LHCN-M2 (cell line): ENCODE measurements at regions not wholly inside any gene's neighbourhood (a gene's known extent, or its start where the extent isn't known, plus 50 kb on each side); places are given as distances from the start of the nearest gene placed in this dataset.
A peak's percentile ranks its signal among the peaks of the same experiment; 100 is the strongest.

Source experiments
- DNase-seq: peaks from one replicate; pipeline ENCODE4 v3.0.0-alpha.2; 2012; ENCODE audit warnings: low read depth

DNA sequence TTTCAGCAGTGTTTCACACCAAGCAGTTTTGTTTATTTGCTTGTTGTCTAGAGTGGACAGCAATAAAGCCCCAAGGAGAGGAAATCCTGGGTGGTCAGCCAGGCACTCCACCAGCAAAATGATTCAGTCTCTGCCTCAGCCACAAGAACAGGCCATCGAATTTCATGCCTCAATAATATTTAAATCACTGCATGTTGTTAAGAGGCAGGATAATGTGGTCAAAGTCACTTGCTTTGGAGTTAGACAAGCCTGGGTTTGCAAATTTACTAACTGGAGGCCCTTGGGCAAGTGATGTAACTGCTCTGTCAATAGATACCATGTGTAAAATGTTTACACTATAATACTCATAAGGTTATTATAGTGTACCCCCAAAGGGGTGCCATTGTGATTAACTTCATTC lies 349.6 kb downstream of the LMO4 start:
- DNase-seq: no peak

DNA sequence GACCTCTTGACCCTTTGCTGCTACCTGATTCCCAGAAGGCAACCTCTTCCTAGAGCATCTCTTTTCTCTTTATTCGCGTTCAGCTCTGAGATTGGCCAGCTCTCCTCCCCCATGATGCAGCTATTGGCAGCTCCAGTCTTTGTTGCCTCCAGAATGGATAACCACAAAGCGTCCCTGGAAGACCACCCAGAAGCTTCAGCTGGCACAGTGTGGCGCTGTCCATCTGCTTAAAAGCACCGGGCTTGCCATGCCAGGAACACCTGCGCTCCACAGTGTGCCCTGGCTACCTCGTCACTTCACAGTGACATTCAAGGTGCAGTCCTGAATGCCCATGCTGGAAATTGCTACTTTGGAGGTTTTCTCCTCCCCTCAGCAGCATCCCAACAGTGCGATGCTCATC lies 353.9 kb downstream of the LMO4 start:
- DNase-seq: no peak

DNA sequence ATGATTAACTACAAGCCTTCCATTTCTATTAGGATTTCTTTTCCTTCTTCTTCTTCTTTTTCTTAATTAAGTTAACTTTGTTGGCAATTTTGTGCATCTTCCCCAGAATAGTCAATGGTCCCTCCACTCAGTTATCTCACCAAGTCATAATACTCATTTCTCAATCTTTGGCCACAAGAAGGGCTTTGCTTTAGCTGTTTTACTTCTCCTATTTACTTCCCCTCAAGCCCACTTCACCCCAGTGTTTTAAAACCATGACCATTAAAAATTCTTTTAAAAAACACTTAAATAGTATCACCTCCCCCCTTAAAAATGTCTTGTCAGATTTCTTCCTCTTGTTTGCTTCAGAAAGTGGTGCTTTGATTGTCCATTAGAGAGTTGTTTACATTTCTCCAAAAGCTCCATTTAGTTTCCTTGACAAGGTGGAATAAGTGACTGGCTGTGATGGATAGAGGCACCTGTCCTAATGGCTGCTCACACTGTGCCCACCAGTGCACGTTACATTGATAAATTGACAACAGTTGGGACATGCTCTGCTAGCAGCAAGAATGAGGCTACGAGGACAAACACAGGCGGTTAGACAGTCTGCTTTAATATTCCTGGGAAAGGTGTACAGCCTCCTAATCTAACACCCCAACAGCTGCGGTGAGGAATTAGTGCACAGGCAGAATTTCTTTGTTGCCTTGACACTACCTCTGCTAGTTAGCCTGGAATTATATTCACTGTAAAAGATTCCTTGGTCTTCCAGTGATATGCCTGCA lies 354.7 kb downstream of the LMO4 start:
- peak; percentile 43 for DNase-seq

DNA sequence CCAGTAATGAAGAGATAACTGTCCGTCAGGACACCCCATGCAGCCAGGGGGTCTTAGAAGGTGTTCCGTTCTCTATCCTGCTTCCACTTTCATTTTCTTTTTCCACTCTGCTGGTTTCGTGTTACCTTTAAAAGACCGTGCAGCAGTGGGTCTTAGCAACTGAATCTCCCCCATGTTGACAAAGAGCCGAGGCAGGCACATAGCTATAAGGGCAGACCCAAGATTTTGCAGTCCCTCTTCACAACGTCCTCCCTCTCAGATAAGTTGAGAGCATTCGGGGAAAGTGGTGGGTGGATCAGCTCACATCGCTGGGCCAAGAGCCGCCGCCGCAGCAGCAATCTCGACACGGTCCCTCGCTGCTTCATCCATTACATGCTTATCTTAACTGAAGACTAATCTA lies 355.5 kb downstream of the LMO4 start:
- DNase-seq: peak; percentile 28

DNA sequence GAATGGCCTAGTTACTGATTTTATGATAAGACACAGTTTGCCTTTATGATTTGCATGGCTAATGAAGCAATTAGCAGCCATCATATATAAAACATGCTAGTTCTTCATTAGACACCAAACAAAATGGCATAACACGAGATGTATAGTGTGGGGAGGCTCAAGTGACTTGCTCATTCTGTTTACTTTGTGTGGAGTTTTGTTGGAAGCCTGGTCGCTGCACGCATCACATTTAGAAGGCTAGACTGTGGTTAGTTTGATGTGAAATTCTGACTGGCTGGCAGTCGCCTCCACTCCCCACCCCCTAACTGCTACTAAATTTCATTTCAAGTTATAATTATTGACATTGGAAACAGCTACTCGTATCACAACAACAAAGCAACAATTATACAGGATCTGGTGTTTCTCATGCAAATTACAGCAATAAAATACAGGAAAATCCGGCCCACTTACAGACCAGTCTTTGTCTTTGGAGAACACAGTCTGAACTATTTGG lies 356.1 kb downstream of the LMO4 start:
- DNase-seq: peak; percentile 38

DNA sequence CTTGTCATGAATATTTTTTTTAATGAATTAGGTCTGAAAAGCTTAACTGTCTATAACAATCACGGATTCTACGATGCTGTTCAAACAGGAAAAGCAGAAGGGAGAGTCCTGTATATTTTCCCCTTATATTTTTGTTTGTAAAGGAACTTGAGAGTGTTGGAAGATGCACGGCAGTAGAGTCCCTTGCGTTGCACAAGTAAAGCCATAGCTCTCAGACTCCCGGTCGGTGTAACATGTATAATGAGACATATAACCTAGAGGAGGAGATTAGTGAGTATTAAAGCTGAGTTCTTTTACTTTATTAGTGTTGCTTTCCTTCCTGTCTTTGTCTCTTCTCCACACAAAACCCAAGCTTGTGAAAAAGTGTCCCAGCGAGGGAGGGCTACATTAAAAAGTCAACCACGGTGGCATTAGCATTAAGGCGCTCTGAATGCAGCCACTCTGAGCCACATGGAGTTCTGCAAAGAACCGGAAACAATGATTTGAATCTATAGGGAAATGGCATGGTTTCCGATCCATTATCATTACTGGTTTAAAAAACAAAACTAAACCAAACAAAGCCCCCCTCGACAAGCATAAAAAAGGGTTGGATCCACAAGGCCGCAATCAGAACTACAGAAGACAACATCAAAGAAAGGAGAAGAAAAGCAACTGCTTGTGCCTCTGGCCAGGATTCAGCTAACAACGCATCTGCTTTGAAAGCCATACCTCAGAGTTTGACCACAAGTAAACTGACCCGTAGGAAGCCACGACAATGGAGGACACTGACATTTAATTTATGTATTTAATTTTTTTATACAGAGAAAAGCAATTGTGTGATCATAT lies 356.8 kb downstream of the LMO4 start:
- DNase-seq: no peak

DNA sequence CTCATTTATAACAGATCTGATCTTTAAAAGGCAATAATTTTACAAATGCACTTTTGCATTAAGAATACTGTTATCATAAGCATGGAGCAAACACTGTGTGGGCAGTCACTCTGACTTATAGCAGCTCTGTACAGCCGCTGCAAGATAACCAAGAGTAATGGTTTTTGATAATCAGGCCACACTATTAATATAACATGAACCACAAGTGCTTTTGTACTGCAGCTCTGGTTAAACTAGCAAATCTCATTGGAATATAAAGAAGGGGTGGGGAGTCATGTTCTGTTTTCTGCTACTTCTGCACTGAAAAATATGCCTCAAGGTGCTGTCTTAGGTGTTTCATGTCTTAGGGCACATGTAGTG lies 357.4 kb downstream of the LMO4 start:
- no peak for DNase-seq

DNA sequence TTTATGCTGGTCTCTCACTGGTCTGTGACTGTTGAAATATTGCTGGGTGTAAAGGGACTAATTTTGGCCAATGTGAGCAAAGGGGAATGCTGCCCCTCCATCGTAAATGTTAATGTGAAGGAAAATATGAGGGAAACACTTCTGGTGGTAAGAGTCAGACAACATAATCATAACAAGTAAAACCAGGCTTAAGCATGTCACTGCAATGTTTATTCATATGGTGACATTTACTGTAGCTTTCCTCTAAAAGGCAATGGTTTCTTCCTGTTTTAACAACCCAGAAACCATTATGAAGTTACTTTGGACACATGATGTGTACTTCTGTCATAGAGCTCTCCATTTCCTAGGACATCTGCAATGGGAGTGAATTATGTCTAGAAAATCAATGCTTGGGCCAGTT lies 358.0 kb downstream of the LMO4 start:
- no peak for DNase-seq

DNA sequence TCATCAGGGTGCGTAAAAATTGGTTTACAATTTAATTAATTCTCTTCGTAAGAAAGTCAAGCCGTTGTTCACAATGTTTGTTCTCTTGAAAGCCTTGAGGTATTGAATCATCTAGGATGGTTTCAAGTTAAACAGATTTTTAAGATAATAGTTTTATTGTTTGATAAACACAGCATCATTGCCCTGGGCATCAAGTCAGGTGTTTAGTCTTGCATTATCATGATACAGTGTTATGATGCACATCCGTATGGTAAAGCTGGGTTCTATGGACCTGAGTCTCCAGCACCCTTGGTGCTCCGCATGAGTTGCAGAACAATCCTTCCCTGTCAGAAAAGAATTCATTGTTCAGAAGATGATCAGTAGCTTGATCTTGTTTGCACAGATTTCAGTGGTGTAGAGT lies 359.5 kb downstream of the LMO4 start:
- DNase-seq: no peak

DNA sequence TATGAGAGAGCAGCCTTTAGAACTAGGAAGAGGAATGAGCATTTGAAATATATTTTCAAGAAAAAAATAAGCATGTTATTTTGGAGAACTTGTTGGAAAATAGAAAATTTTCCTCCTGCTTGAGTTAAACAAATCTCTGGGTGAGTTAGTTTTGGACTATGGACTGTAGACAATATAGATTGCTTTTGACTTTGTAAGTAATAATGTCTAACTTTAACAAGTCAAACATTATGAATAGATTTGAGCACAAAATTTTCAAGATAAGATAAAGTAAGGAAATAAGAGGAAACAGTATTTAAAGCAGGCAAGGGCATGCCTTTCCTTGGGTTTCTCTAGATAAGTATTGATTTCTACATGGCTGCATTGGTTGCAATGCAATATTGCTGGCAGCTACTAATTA lies 360.8 kb downstream of the LMO4 start:
- no peak for DNase-seq

DNA sequence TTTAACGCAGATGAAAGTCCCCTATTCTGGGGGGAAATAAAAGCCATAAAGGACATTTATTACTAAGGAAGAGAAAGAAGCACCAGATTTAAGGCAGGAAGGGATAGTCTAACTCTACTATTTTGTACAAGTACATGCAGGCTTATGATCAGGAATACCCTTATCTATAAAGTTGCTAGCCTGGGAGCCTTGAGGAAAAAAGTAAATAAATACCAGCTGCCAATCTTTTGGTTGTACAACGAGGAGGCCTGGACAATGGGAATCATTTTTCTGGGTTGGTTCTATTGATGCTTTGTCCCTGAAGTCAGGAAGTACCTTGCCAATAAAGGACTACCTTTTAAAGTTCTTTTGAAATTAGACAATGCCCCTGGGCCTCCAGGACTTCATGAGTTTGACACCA lies 367.8 kb downstream of the LMO4 start:
- no peak for DNase-seq

DNA sequence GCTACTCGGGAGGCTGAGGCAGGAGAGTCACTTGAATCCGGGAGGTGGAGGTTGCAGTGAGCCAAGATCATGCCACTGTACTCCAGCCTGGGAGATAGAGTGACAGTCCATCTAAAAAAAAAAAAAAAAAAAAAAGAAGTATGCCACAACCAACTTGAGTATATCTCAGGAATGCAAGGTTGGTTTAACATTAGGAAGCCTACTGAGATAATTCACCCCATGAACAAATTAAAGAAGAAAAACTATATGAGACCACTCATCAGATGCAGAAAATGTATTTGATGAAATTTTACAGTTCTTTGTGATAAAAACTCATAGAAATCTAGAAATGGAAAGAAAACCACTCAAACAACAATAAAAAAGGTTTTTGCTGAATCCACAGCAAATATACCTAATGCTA lies 373.8 kb downstream of the LMO4 start:
- no peak for DNase-seq

DNA sequence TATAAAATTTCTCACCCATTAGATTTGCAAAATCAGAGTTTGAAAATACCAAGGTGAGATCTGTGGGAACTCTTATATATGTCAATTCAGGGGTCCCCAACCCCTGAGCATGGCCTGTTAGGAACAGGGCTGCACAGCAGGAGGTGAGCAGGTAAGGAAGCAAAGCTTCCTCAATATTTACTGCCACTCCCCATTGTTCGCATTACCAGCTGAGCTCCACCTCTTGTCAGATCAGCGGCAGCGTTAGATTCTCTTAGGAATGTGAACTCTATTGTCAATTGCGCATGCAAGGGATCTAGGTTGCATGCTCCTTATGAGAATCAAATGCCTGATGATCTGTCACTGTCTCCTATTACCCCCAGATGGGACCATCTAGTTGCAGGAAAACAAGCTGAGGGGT lies 376.6 kb downstream of the LMO4 start:
- no peak for DNase-seq

DNA sequence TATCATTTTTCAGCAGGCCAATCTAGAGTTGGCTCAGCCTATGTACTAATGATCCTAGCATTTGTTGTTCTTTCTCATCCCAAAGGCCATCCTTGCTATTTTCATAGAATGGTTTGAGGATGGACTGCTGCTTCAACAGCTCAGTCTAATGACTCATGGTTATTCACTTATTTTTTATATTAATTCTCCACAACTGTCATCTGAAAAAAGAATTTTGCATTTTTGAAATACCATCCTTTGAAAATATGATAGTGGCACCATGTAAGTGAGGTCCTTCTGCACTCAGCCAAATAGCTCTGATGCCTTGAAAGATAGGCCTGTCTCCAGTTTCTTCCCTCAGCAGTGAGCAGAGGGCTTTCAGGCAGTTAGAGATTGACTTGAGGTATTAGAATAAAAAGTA lies 377.5 kb downstream of the LMO4 start:
- DNase-seq: peak; percentile 70

DNA sequence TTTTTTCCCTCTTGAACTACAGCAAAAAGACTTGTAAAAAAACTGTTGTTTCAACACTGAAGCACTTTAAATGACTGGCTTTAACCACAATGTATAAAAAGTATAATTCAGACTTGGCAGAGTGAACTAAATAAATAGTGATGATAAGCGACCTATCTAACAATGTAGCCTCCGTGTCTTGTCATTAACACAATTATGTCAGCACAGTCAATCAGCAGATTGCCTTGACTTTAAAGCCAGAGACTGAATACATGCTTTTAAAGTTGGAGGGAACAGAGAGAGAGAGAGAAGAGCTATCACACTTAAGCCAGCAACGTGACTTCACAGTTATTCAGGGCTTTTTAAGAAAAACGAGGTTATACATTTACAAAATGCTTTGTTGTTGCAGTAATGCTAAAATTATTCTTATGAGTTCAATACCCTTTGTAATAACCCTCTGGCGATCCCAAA lies 378.1 kb downstream of the LMO4 start:
- no peak for DNase-seq

DNA sequence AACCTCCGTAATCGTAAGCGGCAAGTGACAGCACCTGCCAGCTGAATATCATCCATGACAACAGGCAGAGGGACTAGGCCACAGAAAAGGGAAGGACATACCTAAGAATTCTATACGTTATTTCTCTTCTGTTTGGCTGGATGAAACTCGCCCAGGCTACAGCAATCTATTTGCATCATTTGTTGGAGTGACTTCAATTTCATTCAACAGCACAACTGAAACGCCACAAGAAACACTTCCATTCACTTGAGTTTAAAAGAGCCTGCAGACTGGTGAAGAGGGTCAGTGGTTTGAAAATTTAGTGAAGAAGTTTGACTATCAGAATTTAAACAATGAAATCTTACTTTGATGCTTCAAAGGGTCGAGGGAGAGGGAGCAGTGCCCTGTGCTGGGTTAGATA lies 378.7 kb downstream of the LMO4 start:
- DNase-seq: no peak

DNA sequence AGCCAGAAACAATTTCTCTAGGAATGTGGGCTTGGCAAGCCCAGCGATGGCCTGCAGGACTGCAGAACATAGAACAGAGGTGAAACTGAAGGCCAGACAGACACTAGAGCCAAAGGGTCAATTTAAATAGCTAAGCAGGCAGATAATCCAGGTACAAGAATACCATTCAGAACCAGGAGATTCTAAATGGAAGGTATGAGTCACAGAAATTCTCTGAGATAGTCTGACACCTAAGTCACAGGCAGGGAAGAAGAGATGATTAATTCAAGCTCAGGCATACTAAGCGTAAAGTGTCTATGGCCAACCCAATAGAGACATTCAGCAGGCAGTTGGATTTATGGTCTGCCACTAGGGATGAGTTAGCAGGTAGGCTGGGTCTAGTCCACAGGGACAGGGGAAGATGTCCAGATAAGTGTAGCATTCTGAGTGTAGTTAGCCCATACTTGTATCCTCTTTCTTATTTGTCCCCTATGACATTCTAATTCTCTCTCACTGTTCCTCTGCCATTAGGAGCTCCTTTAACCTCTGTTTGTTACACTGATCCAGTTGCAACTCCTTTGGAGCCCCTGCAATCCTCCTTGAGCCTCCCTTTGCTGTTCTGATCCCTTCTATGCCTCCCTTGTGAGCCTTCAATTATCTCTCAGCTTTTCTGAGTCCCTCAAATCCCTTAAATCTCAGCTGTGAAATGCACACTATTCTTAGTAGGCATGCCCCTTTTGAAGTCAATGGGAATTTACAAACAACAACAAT lies 383.8 kb downstream of the LMO4 start:
- no peak for DNase-seq

DNA sequence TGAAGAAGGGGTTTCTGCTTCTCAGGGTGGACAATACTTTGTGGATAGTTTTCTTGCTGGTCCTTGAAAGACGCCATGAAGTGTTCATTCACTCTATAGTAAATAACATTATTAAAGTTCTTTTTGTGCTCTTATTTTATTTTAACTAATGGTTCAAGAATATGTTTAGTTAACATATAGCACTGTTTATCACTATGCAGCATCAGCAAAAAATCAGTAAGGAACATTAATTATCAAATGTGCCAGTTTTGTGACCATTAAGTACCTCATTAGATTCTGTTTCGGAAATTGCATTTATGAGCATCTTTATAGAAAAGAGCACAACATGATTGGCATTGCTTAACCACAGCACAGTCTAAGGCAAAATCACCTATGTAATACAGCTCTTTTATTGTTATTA lies 385.6 kb downstream of the LMO4 start:
- DNase-seq: no peak

DNA sequence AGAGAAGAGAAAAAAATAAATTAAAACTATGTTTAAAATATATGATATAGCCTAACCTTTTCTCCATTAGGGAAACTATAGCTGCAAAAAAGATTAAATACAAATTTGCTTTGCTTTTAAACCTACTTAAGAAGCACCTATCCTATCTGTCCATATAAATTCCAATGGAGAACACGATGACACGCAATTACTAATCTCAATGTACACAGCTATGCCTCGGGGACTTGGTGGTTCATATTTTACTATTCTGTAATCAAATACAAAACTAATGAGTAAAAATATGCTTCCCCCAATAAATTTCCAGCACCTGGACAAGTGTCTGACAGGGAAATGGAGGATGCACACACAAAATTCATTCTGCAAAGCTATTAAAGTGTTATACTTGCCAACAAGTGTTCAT lies 386.4 kb downstream of the LMO4 start:
- DNase-seq: no peak

DNA sequence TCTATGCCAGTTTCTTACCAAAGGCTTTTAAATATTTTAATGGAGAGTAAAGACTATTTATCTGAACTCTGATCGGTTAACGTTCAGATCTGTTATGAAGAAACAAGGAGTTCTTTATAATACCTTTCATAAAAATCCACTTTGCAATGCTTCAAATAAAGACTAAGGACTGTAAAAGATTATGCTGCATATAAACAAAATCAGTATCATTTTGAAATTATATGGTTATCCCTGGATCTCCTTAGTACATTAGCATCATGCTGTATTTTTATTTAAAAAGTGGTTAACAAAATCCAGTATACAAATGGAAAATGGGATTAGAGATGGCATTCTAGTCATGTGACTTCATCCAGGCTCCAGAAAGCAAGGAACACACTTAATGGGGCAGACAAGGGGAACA lies 386.8 kb downstream of the LMO4 start:
- no peak for DNase-seq

DNA sequence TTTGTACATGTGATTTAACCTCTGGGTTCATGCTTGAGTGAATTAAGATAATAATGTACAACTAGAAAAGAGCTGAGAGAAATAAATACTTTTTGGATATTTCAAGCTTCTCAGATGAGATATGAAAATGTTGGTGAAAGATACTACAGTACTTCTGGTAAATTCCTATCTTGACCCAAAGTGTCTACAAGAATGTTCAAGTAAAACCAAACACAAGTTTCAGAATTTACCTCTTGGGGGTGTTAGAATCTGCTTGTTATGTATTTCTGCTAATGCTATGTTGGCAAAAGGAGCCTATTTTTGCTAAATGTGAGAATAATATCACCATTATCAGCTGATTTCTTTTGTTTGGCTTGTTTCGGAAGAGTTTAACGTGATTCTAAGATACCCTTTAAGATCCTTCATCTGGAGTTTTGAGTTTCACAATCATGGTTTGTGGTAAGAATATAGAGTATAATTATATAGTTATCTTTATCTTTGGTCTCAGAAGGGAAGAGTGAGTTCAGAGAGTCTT lies 388.5 kb downstream of the LMO4 start:
- DNase-seq: no peak
